Sigmoid colon (tissue), 4 donors: ENCODE measurements at regions not wholly inside any gene's neighbourhood (a gene's known extent, or its start where the extent isn't known, plus 50 kb on each side); places are given as distances from the start of the nearest gene placed in this dataset.

Experiments
- CTCF ChIP-seq, 4 experiments: fragments of 450-650 bp in 3 of 4; fragments of 200-600 bp in 1 of 4; IDR thresholded peaks; one replicate each; pipeline ENCODE4 v1.5.1; 2016 to 2019; ENCODE audit warnings: antibody characterized with exemption in 4 of 4, mild to moderate bottlenecking in 3 of 4, moderate library complexity in 2 of 4
- EP300 ChIP-seq, 4 donors: sonication (generic); formaldehyde crosslinking; IDR thresholded peaks; one replicate each; pipeline ENCODE4 v1.6.1; 2017; ENCODE audit warnings: antibody characterized with exemption in 4 of 4
- POLR2A ChIP-seq, 2 donors: fragments of 450-650 bp; IDR thresholded peaks; one replicate each; pipeline ENCODE4 v1.6.1; 2016; ENCODE audit warnings: antibody characterized with exemption in 2 of 2, mild to moderate bottlenecking in 2 of 2, moderate library complexity in 2 of 2
- POLR2AphosphoS5 ChIP-seq, 4 donors: sonication (generic); formaldehyde crosslinking; IDR thresholded peaks; one replicate each; pipeline ENCODE4 v1.6.1; 2017; ENCODE audit warnings: antibody characterized with exemption in 4 of 4

- no peak for TF ChIP-seq CTCF (IDR thresholded peaks at IDR 0.05)
- no peak for TF ChIP-seq POLR2A (IDR thresholded peaks at IDR 0.05)
- no peak for TF ChIP-seq POLR2AphosphoS5 (IDR thresholded peaks at IDR 0.05)
- TF ChIP-seq EP300 (IDR thresholded peaks at IDR 0.05), result no peak
Observed at GRCh38 chr3:18234717-18235335, 190.3 kb downstream of the SATB1 start.
